GM12875 (cell line): ENCODE measurements at regions not wholly inside any gene's neighbourhood (a gene's known extent, or its start where the extent isn't known, plus 50 kb on each side); places are given as distances from the start of the nearest gene placed in this dataset.

ENCODE experiments used
- H3K4me3 ChIP-seq: one replicate; pipeline ENCODE4 v1.5.1; 2011; ENCODE audit warnings: low read depth, low read length, control low read depth
- TF ChIP-seq, protein P1 (sequence below): IDR thresholded peaks from 2 replicates; pipeline ENCODE4 v1.5.1; 2011; ENCODE audit warnings: low read depth, mild to moderate bottlenecking, control low read depth, inconsistent platforms, low read length, moderate library complexity, borderline replicate concordance; ENCODE audit not compliant: insufficient read depth

DNA sequence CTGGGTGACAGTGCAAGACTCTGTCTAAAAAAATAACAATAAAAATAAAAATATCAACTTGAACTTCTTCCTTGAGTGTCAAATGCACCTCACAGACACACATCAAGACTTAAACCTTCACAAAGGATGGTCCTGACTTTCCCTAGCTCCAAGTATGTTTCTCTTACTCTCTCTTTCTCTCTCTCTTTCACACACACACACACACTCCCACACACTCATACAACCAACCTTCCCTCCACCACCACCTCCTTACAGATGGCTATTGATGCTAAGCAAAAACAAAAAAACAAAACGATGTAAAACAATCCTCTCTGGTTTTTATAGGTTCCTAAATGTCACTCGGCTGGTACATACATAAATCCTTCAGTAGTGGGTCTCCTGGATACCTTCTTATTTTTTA, 67.4 kb upstream of the ACVR2A start:
- TF ChIP-seq, protein P1, sequence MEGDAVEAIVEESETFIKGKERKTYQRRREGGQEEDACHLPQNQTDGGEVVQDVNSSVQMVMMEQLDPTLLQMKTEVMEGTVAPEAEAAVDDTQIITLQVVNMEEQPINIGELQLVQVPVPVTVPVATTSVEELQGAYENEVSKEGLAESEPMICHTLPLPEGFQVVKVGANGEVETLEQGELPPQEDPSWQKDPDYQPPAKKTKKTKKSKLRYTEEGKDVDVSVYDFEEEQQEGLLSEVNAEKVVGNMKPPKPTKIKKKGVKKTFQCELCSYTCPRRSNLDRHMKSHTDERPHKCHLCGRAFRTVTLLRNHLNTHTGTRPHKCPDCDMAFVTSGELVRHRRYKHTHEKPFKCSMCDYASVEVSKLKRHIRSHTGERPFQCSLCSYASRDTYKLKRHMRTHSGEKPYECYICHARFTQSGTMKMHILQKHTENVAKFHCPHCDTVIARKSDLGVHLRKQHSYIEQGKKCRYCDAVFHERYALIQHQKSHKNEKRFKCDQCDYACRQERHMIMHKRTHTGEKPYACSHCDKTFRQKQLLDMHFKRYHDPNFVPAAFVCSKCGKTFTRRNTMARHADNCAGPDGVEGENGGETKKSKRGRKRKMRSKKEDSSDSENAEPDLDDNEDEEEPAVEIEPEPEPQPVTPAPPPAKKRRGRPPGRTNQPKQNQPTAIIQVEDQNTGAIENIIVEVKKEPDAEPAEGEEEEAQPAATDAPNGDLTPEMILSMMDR = no peak
- no peak overlapping the region for H3K4me3 ChIP-seq

GRCh38 chr2:147774805-147775204, 70.0 kb upstream of the ACVR2A start:
- no peak overlapping the region for H3K4me3 ChIP-seq
- TF ChIP-seq, protein P1 = no peak

GRCh38 chr2:147773479-147773878, 71.3 kb upstream of the ACVR2A start:
- TF ChIP-seq, protein P1 = no peak

GRCh38 chr2:147772781-147773180, 72.0 kb upstream of the ACVR2A start:
- no peak overlapping the region for H3K4me3 ChIP-seq
- TF ChIP-seq, protein P1 = no peak

More at GRCh38 chr2:147773479-147773878, 71.3 kb upstream of the ACVR2A start:
- no peak overlapping the region for H3K4me3 ChIP-seq

GRCh38 chr2:147763861-147764260, 81.0 kb upstream of the ACVR2A start:
- TF ChIP-seq, protein P1 = no peak
- no peak overlapping the region for H3K4me3 ChIP-seq

DNA sequence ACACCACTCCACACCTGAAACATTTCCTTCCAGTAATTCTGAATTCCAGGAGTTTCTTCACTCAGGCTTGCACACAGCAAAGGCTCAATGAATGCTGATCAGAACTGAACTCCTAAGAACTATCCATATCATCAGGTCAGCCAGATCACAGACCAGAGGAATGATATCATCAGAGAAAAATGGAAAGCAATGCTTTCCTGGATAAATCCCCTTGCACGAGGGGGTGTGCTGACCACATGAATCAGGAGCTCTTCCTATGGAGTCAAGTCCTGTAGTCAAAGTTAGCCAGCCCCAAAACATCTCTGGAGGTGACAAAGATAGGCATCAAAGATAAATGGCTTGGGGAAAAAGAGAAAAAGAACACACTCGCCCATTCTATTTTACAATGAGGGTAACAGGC, 83.8 kb upstream of the ACVR2A start:
- TF ChIP-seq, protein P1 = no peak
- no peak overlapping the region for H3K4me3 ChIP-seq

- TF ChIP-seq, protein P1 = no peak
Observed at GRCh38 chr2:147759536-147759935, 85.3 kb upstream of the ACVR2A start.

More at GRCh38 chr2:147759536-147759935, 85.3 kb upstream of the ACVR2A start:
- no peak overlapping the region for H3K4me3 ChIP-seq
